A549 (cell line): ENCODE measurements at regions not wholly inside any gene's neighbourhood (a gene's known extent, or its start where the extent isn't known, plus 50 kb on each side); places are given as distances from the start of the nearest gene placed in this dataset.

Experiments used
- ATAC-seq, 2 experiments: fragments of 200-7000 bp in 1 of 2; fragments of >200 bp in 1 of 2; cut with Nextera tagmentation in 1 of 2; cut with Tn5 transposase in 1 of 2; 3 replicates each; pipeline versions ENCODE4 v1.8.0 to v1.9.1; 2018 to 2020; ENCODE audit warnings: mild to moderate bottlenecking in 1 of 2, moderate library complexity in 1 of 2
- CTCF ChIA-PET: fragments of 300-600 bp; sonication (Branson Sonifier 250); formaldehyde crosslinking; extraction: SDS; loops from one replicate; lab custom pipeline; 2021; ENCODE audit warnings: antibody characterized with exemption, inconsistent platforms; lab: Yijun Ruan, JAX
- POLR2A ChIA-PET: fragments of 350-600 bp; formaldehyde crosslinking; extraction: SDS; loops from one replicate; lab custom pipeline; 2021; ENCODE audit warnings: antibody characterized with exemption, inconsistent platforms; lab: Yijun Ruan, JAX
- DNase-seq, 2 experiments: peaks; one replicate each; pipeline versions ENCODE4 v3.0.0 to v3.0.0-alpha.2; 2011 to 2016; ENCODE audit warnings: low read depth in 1 of 2, low spot score in 1 of 2
- FAIRE-seq: peaks from 2 replicates; lab custom pipeline; 2011; peaks lifted over from hg19 to GRCh38; lab: Jason Lieb, UNC
- H3K27ac ChIP-seq, 2 experiments: fragments of >200 bp; sonication (Bioruptor Twin); formaldehyde crosslinking; 3 replicates each; pipeline ENCODE4 v1.5.1; 2016 to 2017
- H3K4me1 ChIP-seq: fragments of >200 bp; sonication (Bioruptor Twin); formaldehyde crosslinking; 3 replicates; pipeline ENCODE4 v1.6.1; 2016
- H3K4me2 ChIP-seq: fragments of >200 bp; sonication (Bioruptor Twin); formaldehyde crosslinking; 3 replicates; pipeline ENCODE4 v1.6.1; 2016
- H3K4me3 ChIP-seq: fragments of >200 bp; sonication (Bioruptor Twin); formaldehyde crosslinking; 3 replicates; pipeline ENCODE4 v1.5.1; 2016
- H3K9me3 ChIP-seq: fragments of >200 bp; sonication (Bioruptor Twin); formaldehyde crosslinking; 3 replicates; pipeline ENCODE4 v1.6.1; 2016
- BCL3 ChIP-seq: fragments of >200 bp; sonication (Bioruptor Twin); formaldehyde crosslinking; IDR thresholded peaks from 3 replicates; pipeline ENCODE4 v1.6.1; 2016
- BHLHE40 ChIP-seq: IDR thresholded peaks from 2 replicates; pipeline ENCODE4 v1.6.1; 2012; ENCODE audit warnings: low read depth, low read length, inconsistent platforms
- CBX2 ChIP-seq: fragments of 200-600 bp; sonication (generic); IDR thresholded peaks from 2 replicates; pipeline ENCODE4 v1.6.1; 2016; ENCODE audit warnings: low read depth, mild to moderate bottlenecking, borderline replicate concordance
- CBX8 ChIP-seq: fragments of 200-600 bp; sonication (generic); IDR thresholded peaks from 2 replicates; pipeline ENCODE4 v1.6.1; 2016
- EHF ChIP-seq: fragments of 250-450 bp; sonication (Bioruptor Pico); IDR thresholded peaks from 2 replicates; pipeline ENCODE4 v1.5.0; 2020; ENCODE audit warnings: mild to moderate bottlenecking
- EHMT2 ChIP-seq: fragments of 200-600 bp; sonication (generic); IDR thresholded peaks from 2 replicates; pipeline ENCODE4 v1.6.1; 2016; ENCODE audit warnings: antibody characterized with exemption, low read depth, mild to moderate bottlenecking, moderate library complexity
- EP300 ChIP-seq, 2 experiments: fragments of >200 bp; sonication (Bioruptor Twin); formaldehyde crosslinking; IDR thresholded peaks; 2 replicates in 1 of 2; 3 replicates in 1 of 2; pipeline ENCODE4 v1.6.1; 2016 to 2017
- HDAC2 ChIP-seq: fragments of 200-600 bp; sonication (generic); IDR thresholded peaks from 2 replicates; pipeline ENCODE4 v1.6.1; 2016
- HOXB13 ChIP-seq: fragments of 250-450 bp; sonication (Bioruptor Pico); IDR thresholded peaks from 2 replicates; pipeline ENCODE4 v1.5.0; 2020; ENCODE audit warnings: low read depth, mild to moderate bottlenecking, moderate library complexity
- JUNB ChIP-seq: fragments of >200 bp; sonication (Bioruptor Twin); formaldehyde crosslinking; IDR thresholded peaks from 2 replicates; pipeline ENCODE4 v1.6.1; 2016
- KDM1A ChIP-seq: fragments of 200-600 bp; sonication (generic); IDR thresholded peaks from 2 replicates; pipeline ENCODE4 v1.6.1; 2016; ENCODE audit warnings: low read depth, mild to moderate bottlenecking
- MAFK ChIP-seq: fragments of 450-650 bp; IDR thresholded peaks from 2 replicates; pipeline ENCODE4 v1.6.1; 2014; ENCODE audit not compliant: partially characterized antibody
- NFE2L2 ChIP-seq: fragments of 150-350 bp; conservative IDR thresholded peaks from 2 replicates; pipeline ENCODE4 v1.6.1; 2014; ENCODE audit warnings: low read length
- NPAS2 ChIP-seq: fragments of 250-450 bp; sonication (Bioruptor Pico); IDR thresholded peaks from 2 replicates; pipeline ENCODE4 v1.8.0; 2022; ENCODE audit warnings: mild to moderate bottlenecking, moderate library complexity, borderline replicate concordance
- NR3C1 ChIP-seq: fragments of >200 bp; sonication (Bioruptor Twin); formaldehyde crosslinking; IDR thresholded peaks from 3 replicates; pipeline ENCODE4 v1.6.1; 2017
- PBX3 ChIP-seq: IDR thresholded peaks from 2 replicates; pipeline ENCODE4 v1.6.1; 2012
- PHF8 ChIP-seq: fragments of 200-600 bp; sonication (generic); IDR thresholded peaks from 2 replicates; pipeline ENCODE4 v1.6.1; 2016; ENCODE audit warnings: low read depth, mild to moderate bottlenecking, antibody characterized with exemption, moderate library complexity, borderline replicate concordance
- POLR2A ChIP-seq: IDR thresholded peaks from 2 replicates; pipeline ENCODE4 v1.6.1; 2012; ENCODE audit warnings: mild to moderate bottlenecking, low read length
- RAD21 ChIP-seq, 2 experiments: fragments of >200 bp in 1 of 2; sonication (Bioruptor Twin) in 1 of 2; formaldehyde crosslinking in 1 of 2; IDR thresholded peaks in 1 of 2; conservative IDR thresholded peaks in 1 of 2; 2 replicates in 1 of 2; 3 replicates in 1 of 2; pipeline ENCODE4 v1.6.1; 2012 to 2018; ENCODE audit warnings: inconsistent platforms in 1 of 2
- REST ChIP-seq: fragments of 200-600 bp; sonication (generic); IDR thresholded peaks from 2 replicates; pipeline ENCODE4 v1.6.1; 2016; ENCODE audit warnings: antibody characterized with exemption, mild to moderate bottlenecking, moderate library complexity
- RNF2 ChIP-seq: fragments of 200-600 bp; sonication (generic); IDR thresholded peaks from 2 replicates; pipeline ENCODE4 v1.6.1; 2016; ENCODE audit warnings: low read depth, mild to moderate bottlenecking, antibody characterized with exemption, moderate library complexity, borderline replicate concordance
- TP53 ChIP-seq: fragments of 250-450 bp; sonication (Bioruptor Pico); IDR thresholded peaks from 2 replicates; pipeline ENCODE4 v1.5.0; 2021; ENCODE audit warnings: mild to moderate bottlenecking, moderate library complexity
- ZSCAN20 ChIP-seq: fragments of 250-450 bp; sonication (Bioruptor Pico); IDR thresholded peaks from 2 replicates; pipeline ENCODE4 v1.8.0; 2022; ENCODE audit warnings: mild to moderate bottlenecking, moderate library complexity
- WGBS: methylation state at CpG from one replicate; pipeline ENCODE4 v1.1.6; 2017; ENCODE audit errors: missing lambda C conversion rate; 5-methylcytosine and 5-hydroxymethylcytosine counted together
- TF ChIP-seq, protein P1 (sequence below): fragments of 250-450 bp; sonication (Bioruptor Pico); IDR thresholded peaks from 2 replicates; pipeline ENCODE4 v1.5.0; 2020; ENCODE audit warnings: low read depth, mild to moderate bottlenecking, moderate library complexity

- Histone ChIP-seq H3K4me1 (no peaks in the 10 kb centered on the region), H3K27ac (no peak overlapping the region), H3K4me3 (no peak overlapping the region), H3K9me3 (no peaks in the 10 kb centered on the region), H3K4me2 (no peak overlapping the region)
- POLR2A ChIA-PET, result no interaction called here
- WGBS, result 5% methylated on average over 8 of the region's 13 CpGs
- TF ChIP-seq EP300 (IDR thresholded peaks at IDR 0.05) (no peak), BCL3 (no peak), MAFK (no peak), EHF (CRISPR knock-in tag) (no peak), PBX3 (no peak), CBX2 (no peak)
- TF ChIP-seq, protein P1, sequence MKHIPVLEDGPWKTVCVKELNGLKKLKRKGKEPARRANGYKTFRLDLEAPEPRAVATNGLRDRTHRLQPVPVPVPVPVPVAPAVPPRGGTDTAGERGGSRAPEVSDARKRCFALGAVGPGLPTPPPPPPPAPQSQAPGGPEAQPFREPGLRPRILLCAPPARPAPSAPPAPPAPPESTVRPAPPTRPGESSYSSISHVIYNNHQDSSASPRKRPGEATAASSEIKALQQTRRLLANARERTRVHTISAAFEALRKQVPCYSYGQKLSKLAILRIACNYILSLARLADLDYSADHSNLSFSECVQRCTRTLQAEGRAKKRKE, result no peak
- ATAC-seq (no peak), DNase-seq (no peak), FAIRE-seq (no peak)
- CTCF ChIA-PET, result no interaction called here
These were observed 1182.6 kb downstream of the AMY1C start for GRCh38 chr1:104932030-104932915.

- Histone ChIP-seq H3K4me1 (no peaks in the 10 kb centered on the region), H3K27ac (no peak overlapping the region), H3K4me2 (no peak overlapping the region), H3K9me3 (no peaks in the 10 kb centered on the region), H3K4me3 (no peak overlapping the region)
- ChIA-PET POLR2A (no interaction called here), CTCF (no interaction called here)
- FAIRE-seq (no peak), DNase-seq (no peak), ATAC-seq (no peak)
- 7% methylated on average over 12 of the region's 14 CpGs for WGBS
- TF ChIP-seq RAD21 (conservative IDR thresholded peaks at IDR 0.05 in 1 of 2, IDR thresholded peaks at IDR 0.05 in 1 of 2) (no peak), RNF2 (no peak), BHLHE40 (no peak), JUNB (no peak), HDAC2 (no peak), PHF8 (no peak), NFE2L2 (no peak), POLR2A (no peak), MAFK (no peak), KDM1A (no peak), ZSCAN20 (no peak), EHMT2 (no peak), HOXB13 (CRISPR knock-in tag) (no peak), CBX8 (no peak), TP53 (CRISPR knock-in tag) (no peak), NPAS2 (no peak), NR3C1 (no peak), REST (no peak)
- TF ChIP-seq, protein P1, result no peak
These were observed 1183.4 kb downstream of the AMY1C start for GRCh38 chr1:104932949-104933679.
